H1 (cell line): ENCODE measurements at regions not wholly inside any gene's neighbourhood (a gene's known extent, or its start where the extent isn't known, plus 50 kb on each side); places are given as distances from the start of the nearest gene placed in this dataset.

Experiments used
- BACH1 ChIP-seq: IDR thresholded peaks from 2 replicates; pipeline ENCODE4 v1.6.1; 2012; ENCODE audit warnings: low read length, improper control_type of control experiment
- BCL11A ChIP-seq, 2 experiments: IDR thresholded peaks; one replicate each; pipeline ENCODE4 v1.6.1; 2011; ENCODE audit warnings: low read depth in 2 of 2, low read length in 2 of 2, mild to moderate bottlenecking in 2 of 2
- GTF2F1 ChIP-seq: IDR thresholded peaks from 2 replicates; pipeline ENCODE4 v1.6.1; 2012; ENCODE audit warnings: low read depth, low read length, improper control_type of control experiment, borderline replicate concordance
- JUN ChIP-seq: IDR thresholded peaks from 2 replicates; pipeline ENCODE4 v1.6.1; 2011; ENCODE audit warnings: low read depth, mild to moderate bottlenecking, improper control_type of control experiment, low read length
- JUND ChIP-seq: IDR thresholded peaks from 2 replicates; pipeline ENCODE4 v1.6.1; 2011; ENCODE audit warnings: mild to moderate bottlenecking, improper control_type of control experiment, low read length
- KDM1A ChIP-seq: fragments of 200-600, 300-600 bp; sonication (generic); IDR thresholded peaks from 2 replicates; pipeline ENCODE4 v1.7.1; 2016; ENCODE audit warnings: mild to moderate bottlenecking, low read length, borderline replicate concordance
- NANOG ChIP-seq: IDR thresholded peaks from 2 replicates; pipeline ENCODE4 v1.6.1; 2011; ENCODE audit warnings: low read length, low read depth, mild to moderate bottlenecking, inconsistent platforms; ENCODE audit not compliant: insufficient read depth, poor library complexity, severe bottlenecking
- RFX5 ChIP-seq: IDR thresholded peaks from 2 replicates; pipeline ENCODE4 v1.6.1; 2011; ENCODE audit warnings: low read depth, low read length, improper control_type of control experiment, borderline replicate concordance
- TEAD4 ChIP-seq: IDR thresholded peaks from 2 replicates; pipeline ENCODE4 v1.6.1; 2012; ENCODE audit warnings: low read depth, low read length, inconsistent platforms, mixed read lengths
- TF ChIP-seq, protein P1 (sequence below): fragments of 300-600 bp; sonication (generic); IDR thresholded peaks from 2 replicates; pipeline ENCODE4 v1.7.1; 2012; ENCODE audit warnings: low read length, moderate library complexity, mild to moderate bottlenecking, inconsistent platforms; ENCODE audit not compliant: insufficient replicate concordance
- TF ChIP-seq, protein P2 (sequence below): IDR thresholded peaks from 2 replicates; pipeline ENCODE4 v1.6.1; 2012; ENCODE audit warnings: low read length, inconsistent platforms

DNA sequence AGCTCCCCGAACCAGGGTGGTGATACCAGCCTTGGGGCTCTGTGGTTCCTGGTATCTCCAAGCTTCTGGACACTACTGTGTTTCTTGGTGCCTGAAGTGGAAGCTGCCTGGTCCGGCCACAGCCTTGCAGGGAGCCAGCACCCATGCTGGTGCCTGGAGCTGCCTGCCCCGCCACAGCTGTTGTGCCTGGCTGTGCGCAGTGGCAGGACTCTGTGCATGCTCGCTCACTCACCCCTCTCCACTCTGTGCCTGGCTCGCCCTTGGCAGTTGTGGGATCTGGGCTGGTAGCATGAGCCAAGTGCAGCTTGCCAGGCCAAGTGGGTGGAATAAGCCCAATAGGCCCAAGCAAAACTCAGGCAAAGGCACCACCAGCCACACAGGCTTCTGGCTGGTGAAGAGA lies 1225.3 kb downstream of the SLITRK5 start (continued):
- TF ChIP-seq, protein P1, sequence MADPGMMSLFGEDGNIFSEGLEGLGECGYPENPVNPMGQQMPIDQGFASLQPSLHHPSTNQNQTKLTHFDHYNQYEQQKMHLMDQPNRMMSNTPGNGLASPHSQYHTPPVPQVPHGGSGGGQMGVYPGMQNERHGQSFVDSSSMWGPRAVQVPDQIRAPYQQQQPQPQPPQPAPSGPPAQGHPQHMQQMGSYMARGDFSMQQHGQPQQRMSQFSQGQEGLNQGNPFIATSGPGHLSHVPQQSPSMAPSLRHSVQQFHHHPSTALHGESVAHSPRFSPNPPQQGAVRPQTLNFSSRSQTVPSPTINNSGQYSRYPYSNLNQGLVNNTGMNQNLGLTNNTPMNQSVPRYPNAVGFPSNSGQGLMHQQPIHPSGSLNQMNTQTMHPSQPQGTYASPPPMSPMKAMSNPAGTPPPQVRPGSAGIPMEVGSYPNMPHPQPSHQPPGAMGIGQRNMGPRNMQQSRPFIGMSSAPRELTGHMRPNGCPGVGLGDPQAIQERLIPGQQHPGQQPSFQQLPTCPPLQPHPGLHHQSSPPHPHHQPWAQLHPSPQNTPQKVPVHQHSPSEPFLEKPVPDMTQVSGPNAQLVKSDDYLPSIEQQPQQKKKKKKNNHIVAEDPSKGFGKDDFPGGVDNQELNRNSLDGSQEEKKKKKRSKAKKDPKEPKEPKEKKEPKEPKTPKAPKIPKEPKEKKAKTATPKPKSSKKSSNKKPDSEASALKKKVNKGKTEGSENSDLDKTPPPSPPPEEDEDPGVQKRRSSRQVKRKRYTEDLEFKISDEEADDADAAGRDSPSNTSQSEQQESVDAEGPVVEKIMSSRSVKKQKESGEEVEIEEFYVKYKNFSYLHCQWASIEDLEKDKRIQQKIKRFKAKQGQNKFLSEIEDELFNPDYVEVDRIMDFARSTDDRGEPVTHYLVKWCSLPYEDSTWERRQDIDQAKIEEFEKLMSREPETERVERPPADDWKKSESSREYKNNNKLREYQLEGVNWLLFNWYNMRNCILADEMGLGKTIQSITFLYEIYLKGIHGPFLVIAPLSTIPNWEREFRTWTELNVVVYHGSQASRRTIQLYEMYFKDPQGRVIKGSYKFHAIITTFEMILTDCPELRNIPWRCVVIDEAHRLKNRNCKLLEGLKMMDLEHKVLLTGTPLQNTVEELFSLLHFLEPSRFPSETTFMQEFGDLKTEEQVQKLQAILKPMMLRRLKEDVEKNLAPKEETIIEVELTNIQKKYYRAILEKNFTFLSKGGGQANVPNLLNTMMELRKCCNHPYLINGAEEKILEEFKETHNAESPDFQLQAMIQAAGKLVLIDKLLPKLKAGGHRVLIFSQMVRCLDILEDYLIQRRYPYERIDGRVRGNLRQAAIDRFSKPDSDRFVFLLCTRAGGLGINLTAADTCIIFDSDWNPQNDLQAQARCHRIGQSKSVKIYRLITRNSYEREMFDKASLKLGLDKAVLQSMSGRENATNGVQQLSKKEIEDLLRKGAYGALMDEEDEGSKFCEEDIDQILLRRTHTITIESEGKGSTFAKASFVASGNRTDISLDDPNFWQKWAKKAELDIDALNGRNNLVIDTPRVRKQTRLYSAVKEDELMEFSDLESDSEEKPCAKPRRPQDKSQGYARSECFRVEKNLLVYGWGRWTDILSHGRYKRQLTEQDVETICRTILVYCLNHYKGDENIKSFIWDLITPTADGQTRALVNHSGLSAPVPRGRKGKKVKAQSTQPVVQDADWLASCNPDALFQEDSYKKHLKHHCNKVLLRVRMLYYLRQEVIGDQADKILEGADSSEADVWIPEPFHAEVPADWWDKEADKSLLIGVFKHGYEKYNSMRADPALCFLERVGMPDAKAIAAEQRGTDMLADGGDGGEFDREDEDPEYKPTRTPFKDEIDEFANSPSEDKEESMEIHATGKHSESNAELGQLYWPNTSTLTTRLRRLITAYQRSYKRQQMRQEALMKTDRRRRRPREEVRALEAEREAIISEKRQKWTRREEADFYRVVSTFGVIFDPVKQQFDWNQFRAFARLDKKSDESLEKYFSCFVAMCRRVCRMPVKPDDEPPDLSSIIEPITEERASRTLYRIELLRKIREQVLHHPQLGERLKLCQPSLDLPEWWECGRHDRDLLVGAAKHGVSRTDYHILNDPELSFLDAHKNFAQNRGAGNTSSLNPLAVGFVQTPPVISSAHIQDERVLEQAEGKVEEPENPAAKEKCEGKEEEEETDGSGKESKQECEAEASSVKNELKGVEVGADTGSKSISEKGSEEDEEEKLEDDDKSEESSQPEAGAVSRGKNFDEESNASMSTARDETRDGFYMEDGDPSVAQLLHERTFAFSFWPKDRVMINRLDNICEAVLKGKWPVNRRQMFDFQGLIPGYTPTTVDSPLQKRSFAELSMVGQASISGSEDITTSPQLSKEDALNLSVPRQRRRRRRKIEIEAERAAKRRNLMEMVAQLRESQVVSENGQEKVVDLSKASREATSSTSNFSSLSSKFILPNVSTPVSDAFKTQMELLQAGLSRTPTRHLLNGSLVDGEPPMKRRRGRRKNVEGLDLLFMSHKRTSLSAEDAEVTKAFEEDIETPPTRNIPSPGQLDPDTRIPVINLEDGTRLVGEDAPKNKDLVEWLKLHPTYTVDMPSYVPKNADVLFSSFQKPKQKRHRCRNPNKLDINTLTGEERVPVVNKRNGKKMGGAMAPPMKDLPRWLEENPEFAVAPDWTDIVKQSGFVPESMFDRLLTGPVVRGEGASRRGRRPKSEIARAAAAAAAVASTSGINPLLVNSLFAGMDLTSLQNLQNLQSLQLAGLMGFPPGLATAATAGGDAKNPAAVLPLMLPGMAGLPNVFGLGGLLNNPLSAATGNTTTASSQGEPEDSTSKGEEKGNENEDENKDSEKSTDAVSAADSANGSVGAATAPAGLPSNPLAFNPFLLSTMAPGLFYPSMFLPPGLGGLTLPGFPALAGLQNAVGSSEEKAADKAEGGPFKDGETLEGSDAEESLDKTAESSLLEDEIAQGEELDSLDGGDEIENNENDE = no peak
- no peak for TF ChIP-seq BACH1
- no peak for TF ChIP-seq RFX5
- no peak for TF ChIP-seq KDM1A
- no peak for TF ChIP-seq GTF2F1
- TF ChIP-seq JUND = no peak
- TF ChIP-seq NANOG = no peak
- no peak for TF ChIP-seq BCL11A (IDR thresholded peaks at IDR 0.05; ENCODE audit: low read depth in 2 of 2, low read length in 2 of 2)
- TF ChIP-seq, protein P2, sequence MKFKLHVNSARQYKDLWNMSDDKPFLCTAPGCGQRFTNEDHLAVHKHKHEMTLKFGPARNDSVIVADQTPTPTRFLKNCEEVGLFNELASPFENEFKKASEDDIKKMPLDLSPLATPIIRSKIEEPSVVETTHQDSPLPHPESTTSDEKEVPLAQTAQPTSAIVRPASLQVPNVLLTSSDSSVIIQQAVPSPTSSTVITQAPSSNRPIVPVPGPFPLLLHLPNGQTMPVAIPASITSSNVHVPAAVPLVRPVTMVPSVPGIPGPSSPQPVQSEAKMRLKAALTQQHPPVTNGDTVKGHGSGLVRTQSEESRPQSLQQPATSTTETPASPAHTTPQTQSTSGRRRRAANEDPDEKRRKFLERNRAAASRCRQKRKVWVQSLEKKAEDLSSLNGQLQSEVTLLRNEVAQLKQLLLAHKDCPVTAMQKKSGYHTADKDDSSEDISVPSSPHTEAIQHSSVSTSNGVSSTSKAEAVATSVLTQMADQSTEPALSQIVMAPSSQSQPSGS = no peak
- no peak for TF ChIP-seq TEAD4
- no peak for TF ChIP-seq JUN
